HG03060 (cell line): ENCODE measurements at regions not wholly inside any gene's neighbourhood (a gene's known extent, or its start where the extent isn't known, plus 50 kb on each side); places are given as distances from the start of the nearest gene placed in this dataset.
"Not testable (repeated sequence)": the region's sequence is repeated elsewhere in the genome, so short reads cannot be mapped to it uniquely, and the experiment has no call there.

ENCODE experiments used
- ATAC-seq: cut with Tn5 transposase; IDR thresholded peaks from one replicate; pipeline ENCODE4 v1.9.1; 2021; ENCODE audit warnings: low read depth, moderate number of reproducible peaks; ENCODE audit not compliant: unreplicated experiment

- not testable (repeated sequence) for ATAC-seq
Observed at GRCh38 chr5:136812270-136812669, 446.9 kb upstream of the TRPC7 start.

DNA sequence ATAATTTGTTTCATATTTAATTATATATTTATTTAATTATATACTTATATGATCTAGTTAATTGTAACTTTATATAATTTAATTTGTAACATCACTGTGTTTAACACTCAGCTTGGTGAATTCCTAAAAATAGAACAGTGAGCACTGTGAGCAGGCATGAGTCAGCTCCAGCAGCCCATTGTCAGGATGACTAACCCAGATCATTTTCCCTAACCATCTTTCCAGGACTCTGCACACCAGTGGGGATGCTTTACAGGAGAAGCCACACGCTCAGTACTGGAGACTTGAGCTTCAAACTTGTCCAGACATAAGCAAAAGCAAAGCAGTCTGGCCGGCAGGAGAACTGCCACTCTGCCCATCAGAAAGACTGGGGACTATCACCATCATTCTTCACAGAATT, 446.2 kb upstream of the TRPC7 start:
- no peak for ATAC-seq

- no peak for ATAC-seq
Observed at GRCh38 chr5:136811086-136811485, 445.7 kb upstream of the TRPC7 start.

- ATAC-seq: no peak
Observed at GRCh38 chr5:136810261-136810801, 445.0 kb upstream of the TRPC7 start.

GRCh38 chr5:136809382-136809781, 444.0 kb upstream of the TRPC7 start:
- no peak for ATAC-seq

DNA sequence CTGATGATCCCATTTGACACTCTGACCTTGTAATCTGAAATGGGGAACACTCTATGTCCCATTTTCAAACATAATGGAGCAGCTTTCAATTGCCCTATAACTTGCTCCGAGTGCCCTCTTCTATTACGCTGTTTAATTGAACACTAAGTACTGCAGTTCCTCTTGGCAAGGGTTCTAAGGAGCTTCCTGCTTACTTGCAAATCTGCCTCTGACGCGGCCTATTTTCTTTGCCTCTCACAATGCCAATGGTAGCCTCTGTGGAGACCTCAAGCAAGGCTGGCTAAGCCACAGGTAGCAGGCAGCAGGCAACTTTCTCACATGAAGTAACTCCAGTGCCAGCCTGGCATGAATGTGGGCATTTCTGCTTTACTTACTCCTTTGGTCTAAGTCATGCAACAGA, 443.4 kb upstream of the TRPC7 start:
- no peak for ATAC-seq

GRCh38 chr5:136805466-136805865, 440.1 kb upstream of the TRPC7 start:
- no peak for ATAC-seq

GRCh38 chr5:136802383-136802782, 437.0 kb upstream of the TRPC7 start:
- no peak for ATAC-seq

DNA sequence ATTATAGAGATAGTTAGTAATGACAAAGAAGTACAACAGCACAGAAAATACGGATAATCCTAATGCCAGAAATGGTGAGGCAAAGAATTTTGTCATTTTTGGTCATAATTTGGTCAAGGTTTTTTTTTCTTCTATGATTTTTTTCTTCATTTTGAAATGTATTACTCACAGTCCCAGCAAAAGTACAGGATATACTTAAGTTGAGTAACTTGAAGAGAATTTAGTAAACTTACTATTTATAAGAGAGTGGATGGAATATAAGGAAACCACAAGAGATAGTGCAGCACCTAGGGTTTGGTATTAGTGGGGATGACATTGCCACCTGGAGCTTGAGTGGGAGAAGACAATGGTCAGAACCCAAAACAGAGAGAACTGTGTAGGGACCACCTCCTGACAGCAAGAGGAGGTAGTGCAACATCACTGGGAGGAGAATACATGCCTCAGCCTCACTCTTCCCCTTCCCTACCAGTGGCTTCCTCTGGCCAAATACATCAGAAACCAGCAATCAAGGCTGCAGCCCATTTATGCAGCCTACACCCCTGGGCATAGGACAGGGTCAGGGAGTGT, 434.5 kb upstream of the TRPC7 start:
- no peak for ATAC-seq

DNA sequence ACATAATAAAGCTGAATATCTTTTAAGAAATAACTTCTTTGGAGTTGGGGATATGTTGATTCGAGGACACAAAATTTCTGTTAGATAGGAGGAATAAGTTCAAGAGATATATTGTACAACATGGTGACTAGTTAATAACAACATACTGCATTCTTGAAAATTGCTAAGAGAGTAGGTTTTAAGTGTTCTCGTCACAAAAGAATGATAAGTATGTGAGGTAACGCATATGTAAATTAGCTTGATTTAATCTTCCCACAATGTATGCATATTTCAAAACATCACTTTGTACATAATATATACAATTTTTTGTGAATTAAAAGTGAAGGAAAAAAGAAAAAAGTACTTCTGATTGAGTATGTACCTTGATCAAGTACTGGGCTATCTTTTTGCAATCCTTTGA, 428.0 kb upstream of the TRPC7 start:
- ATAC-seq: no peak

GRCh38 chr5:136781464-136781863, 416.1 kb upstream of the TRPC7 start:
- ATAC-seq: no peak

DNA sequence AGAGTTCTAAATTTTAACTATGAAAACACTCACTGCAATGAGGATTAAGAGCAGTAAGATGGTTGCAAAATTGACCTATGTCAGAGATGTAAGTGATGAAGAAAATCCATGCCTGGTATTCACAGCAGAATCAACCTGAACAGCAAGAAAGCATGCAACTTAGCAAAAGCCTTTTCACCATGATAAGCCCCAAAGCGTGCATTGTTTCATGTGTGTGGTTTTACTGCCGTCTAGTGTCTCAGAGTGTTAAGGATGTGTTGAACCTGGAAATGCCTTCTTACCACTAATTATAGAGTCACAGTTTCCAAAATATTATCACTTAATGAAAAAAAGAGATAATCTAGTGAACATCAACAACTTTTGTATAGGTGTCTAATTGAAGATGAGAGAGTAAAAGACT, 415.2 kb upstream of the TRPC7 start:
- ATAC-seq: no peak

DNA sequence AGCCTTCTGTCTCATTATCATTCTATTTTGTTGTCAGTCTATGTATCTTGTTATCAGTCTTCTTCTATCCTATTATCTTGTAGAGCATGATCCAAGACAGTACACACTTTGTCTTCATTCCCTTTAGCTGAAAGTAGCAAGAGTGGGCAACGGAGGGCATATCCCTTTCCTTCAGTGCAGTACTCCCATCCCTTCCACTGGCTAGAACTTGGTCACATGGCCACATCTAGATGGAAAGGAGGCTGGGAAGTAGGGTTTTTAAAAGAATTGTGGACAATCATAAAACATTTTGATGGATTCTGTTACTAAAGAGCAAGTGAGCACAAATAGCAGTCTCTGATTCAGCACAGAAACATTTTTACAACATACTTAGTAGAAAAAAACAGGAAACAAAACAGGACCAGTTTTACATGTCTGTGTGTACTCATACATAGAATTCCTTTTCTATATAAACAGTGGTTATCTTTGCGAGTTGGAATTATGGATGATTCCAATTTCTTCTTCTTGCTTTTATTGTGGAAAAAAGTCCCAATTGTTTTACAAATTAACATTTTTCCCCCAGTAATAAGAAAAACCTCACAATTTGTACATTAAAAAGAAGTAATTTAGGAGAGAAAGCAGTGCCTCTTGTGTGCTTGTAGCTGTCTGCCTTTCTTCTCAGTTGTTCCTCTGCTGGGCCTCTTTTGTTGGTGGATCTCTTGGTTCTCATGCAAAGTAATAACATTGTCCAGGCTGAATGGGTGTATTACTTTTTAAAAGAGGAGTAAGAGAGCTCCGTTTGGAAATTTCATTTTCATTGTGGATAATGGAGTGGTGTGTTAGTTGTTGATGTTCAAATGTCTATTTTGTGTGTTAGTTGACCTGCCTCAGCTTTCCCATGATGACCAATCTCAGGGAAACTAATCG, 410.9 kb upstream of the TRPC7 start:
- no peak for ATAC-seq

- no peak for ATAC-seq
Observed at GRCh38 chr5:136772491-136772890, 407.1 kb upstream of the TRPC7 start.

GRCh38 chr5:136769900-136770684, 404.7 kb upstream of the TRPC7 start:
- peak; percentile 38 for ATAC-seq

DNA sequence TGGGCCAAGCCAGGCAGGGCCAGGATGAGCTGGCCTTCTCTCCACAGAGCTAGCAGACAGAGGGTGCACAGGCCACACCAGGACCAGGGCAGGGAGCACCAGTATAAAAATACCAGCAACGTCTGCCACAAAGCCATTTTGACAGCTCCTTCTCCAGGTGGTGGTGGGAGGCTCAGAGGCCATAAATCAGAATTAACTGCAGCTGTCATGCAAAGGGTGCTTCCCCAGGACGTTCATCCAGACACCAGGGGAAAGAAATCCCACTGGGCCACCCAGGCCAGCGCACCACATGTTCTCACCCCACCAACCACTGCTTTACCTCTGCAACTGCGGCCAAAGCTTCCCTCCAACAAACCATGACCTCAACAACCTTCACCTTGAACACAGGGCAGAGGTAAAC, 403.7 kb upstream of the TRPC7 start:
- no peak for ATAC-seq

DNA sequence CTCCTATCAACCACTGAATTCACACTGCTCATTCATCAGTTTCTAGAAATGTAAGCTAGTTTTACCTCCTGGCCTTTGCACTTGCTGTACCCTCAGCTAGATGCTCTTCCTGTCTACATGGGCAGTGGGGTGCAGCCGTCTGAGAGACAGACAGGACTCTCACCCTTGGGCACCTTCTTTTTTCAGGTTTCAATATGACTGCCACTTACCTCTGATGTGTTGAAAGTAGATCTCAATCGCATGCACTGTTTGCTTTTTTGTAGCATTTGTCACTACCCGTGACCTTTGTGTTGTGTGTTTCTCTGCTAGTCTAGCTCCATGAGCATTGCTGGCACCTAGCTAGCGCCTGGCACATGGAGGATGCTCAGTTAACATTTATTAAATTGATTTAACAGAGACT, 403.1 kb upstream of the TRPC7 start:
- peak; percentile 52 for ATAC-seq

GRCh38 chr5:136766456-136766855, 401.1 kb upstream of the TRPC7 start:
- ATAC-seq: no peak

- no peak for ATAC-seq
Observed at GRCh38 chr5:136764601-136765000, 399.3 kb upstream of the TRPC7 start.

DNA sequence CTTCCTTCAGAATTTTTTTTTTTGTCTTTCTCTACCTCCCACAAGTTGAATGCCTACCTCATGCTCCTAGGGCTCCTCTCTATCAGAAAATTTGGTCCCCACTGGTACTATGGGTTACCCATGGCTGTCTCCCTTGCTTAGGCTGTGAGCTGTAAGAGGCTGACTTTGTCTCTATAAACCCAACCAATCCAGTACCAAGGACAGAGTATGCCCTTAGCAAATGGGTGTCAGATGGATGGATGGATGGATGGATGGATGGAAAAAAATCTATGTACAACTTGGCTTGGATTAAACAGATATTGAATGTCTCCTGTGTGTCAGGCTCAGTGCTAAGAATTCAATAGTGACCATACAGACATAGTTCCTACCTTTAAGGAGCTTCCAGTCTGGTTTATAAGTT, 398.2 kb upstream of the TRPC7 start:
- ATAC-seq: no peak

DNA sequence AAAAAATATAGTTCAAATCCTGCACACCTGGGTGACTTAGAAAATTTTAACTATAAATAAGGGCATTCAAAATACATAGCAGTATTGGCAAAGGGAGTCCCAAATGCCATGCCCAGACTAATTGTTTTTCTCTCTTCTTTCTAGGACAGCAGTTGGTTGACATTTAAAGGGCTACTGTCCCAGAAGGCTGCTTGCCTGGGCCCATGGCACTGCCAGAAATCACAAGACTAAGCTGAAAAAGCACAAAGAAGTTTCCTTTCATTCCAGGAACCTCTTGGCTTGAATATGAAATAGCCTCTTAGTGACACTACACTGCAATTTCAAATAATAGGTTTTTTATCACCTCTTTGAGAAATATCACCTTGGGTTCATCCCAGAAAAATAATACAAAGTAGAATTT, 388.9 kb upstream of the TRPC7 start:
- ATAC-seq: no peak
